OCI-LY1 (cell line): ENCODE measurements at regions not wholly inside any gene's neighbourhood (a gene's known extent, or its start where the extent isn't known, plus 50 kb on each side); places are given as distances from the start of the nearest gene placed in this dataset.

Source experiments
- H2AFZ ChIP-seq: fragments of 200-600 bp; sonication (generic), shearing (Covaris generic); 2 replicates; pipeline ENCODE4 v1.6.0; 2014; ENCODE audit warnings: antibody characterized with exemption, mild to moderate bottlenecking, low read length
- H3F3A ChIP-seq: fragments of 200-600 bp; sonication (generic), shearing (Covaris generic); 2 replicates; pipeline ENCODE4 v1.6.0; 2014; ENCODE audit warnings: mild to moderate bottlenecking, antibody characterized with exemption, low read length, moderate library complexity; ENCODE audit not compliant: insufficient read depth
- H3K27ac ChIP-seq: fragments of 200-600 bp; sonication (generic); 2 replicates; pipeline ENCODE4 v1.5.1; 2014; ENCODE audit warnings: low read length, mixed run types, mild to moderate bottlenecking, low read depth; ENCODE audit not compliant: poor library complexity, severe bottlenecking
- H3K27me3 ChIP-seq: fragments of 200-600 bp; sonication (generic); 2 replicates; pipeline ENCODE4 v1.6.0; 2014; ENCODE audit warnings: antibody characterized with exemption, mild to moderate bottlenecking, low read length, moderate library complexity; ENCODE audit not compliant: insufficient read depth
- H3K36me3 ChIP-seq: fragments of 200-600 bp; sonication (generic); 2 replicates; pipeline ENCODE4 v1.6.1; 2014; ENCODE audit warnings: mild to moderate bottlenecking, antibody characterized with exemption, low read length, moderate library complexity, mixed read lengths; ENCODE audit not compliant: insufficient read depth
- H3K4me1 ChIP-seq: fragments of 200-600 bp; sonication (generic); 2 replicates; pipeline ENCODE4 v1.5.1; 2014; ENCODE audit warnings: mild to moderate bottlenecking, low read length, moderate library complexity; ENCODE audit not compliant: insufficient read depth, severe bottlenecking
- H3K4me2 ChIP-seq: fragments of 200-600 bp; sonication (generic), shearing (Covaris generic); 2 replicates; pipeline ENCODE4 v1.6.1; 2014; ENCODE audit warnings: low read length
- H3K4me3 ChIP-seq: fragments of 200-600 bp; sonication (generic); 2 replicates; pipeline ENCODE4 v1.5.1; 2014; ENCODE audit warnings: low read length, low read depth, mild to moderate bottlenecking, mixed read lengths; ENCODE audit not compliant: poor library complexity, severe bottlenecking
- H3K79me2 ChIP-seq: fragments of 200-600 bp; shearing (Covaris generic); 2 replicates; pipeline ENCODE4 v1.6.1; 2016; ENCODE audit warnings: mixed run types, low read length, mixed read lengths; ENCODE audit not compliant: insufficient read depth
- H3K9ac ChIP-seq: fragments of 200-600 bp; sonication (generic), shearing (Covaris generic); 2 replicates; pipeline ENCODE4 v1.6.1; 2014; ENCODE audit warnings: mild to moderate bottlenecking, low read length, mixed read lengths
- H3K9me2 ChIP-seq: fragments of 200-600 bp; sonication (generic), shearing (Covaris generic); 2 replicates; pipeline ENCODE4 v1.6.1; 2014; ENCODE audit warnings: low read depth, mild to moderate bottlenecking, low read length, mixed read lengths
- H3K9me3 ChIP-seq: fragments of 200-600 bp; shearing (Covaris generic); 2 replicates; pipeline ENCODE4 v1.6.1; 2014; ENCODE audit warnings: low read length, mixed read lengths
- H4K20me1 ChIP-seq: fragments of 200-600 bp; sonication (generic), shearing (Covaris generic); 2 replicates; pipeline ENCODE4 v1.6.0; 2016; ENCODE audit warnings: mild to moderate bottlenecking, low read length; ENCODE audit not compliant: insufficient read depth
- CTCF ChIP-seq: fragments of 200-600 bp; sonication (generic), shearing (Covaris generic); IDR thresholded peaks from 2 replicates; pipeline ENCODE4 v1.5.1; 2017; ENCODE audit warnings: mild to moderate bottlenecking, antibody characterized with exemption, low read length, moderate library complexity, mixed read lengths
- EZH2 ChIP-seq: fragments of 200-600 bp; sonication (generic), shearing (Covaris generic); IDR thresholded peaks from 2 replicates; pipeline ENCODE4 v1.8.0; 2017; ENCODE audit warnings: borderline replicate concordance, mixed run types, mild to moderate bottlenecking, antibody characterized with exemption, low read length, moderate library complexity, mixed read lengths

DNA sequence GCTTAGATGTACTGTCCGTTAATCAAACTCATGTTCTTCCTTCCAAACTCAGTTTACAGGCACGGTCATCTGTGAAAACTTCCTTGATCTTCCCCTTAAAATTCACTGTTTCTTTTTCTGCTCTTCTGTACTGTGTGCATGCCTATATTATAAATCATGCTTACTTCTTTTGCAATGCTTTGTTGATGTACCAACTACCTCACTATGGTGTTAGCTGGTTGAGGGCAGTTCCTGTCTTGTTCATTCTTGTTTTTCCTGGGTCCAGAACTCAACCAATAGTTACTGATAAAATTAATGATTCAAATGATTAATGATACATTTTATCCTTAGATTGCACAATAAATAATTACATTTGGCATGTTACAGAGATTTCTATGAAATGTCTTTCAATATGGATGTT is 163.8 kb downstream of the CHRM3 start:
- Histone ChIP-seq H3K9me2 (no peaks in the 10 kb centered on the region), H3K27ac (no peak overlapping the region)
- TF ChIP-seq EZH2 (no peak), CTCF (no peak)

DNA sequence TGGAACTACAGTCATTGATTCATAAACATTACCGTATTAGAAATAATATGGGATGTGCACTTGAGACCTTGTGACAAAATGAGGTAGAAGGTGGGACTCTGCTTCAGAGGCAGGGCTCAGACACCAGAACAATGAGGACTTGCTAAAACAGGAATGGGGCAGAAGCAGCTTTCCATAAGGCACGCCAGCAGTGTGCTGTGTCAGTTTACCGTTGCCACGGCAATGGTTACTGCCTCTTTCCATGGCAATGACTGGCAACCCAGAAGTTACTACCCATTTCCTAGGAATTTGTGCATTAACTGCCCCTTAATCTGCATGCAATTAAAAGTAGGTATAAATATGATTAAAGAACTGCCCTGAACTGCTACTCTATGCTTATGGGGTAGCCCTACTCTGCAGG is 169.0 kb downstream of the CHRM3 start:
- H3K4me1 ChIP-seq = no peaks in the 10 kb centered on the region
- no peaks in the 10 kb centered on the region for H3K36me3 ChIP-seq
- TF ChIP-seq CTCF (no peak), EZH2 (no peak)
- H3K9ac ChIP-seq = no peak overlapping the region
- H3K9me2 ChIP-seq = no peaks in the 10 kb centered on the region
- no peaks in the 10 kb centered on the region for H3K9me3 ChIP-seq
- H3K27ac ChIP-seq = no peak overlapping the region
- H2AFZ ChIP-seq = no peak overlapping the region
- no peaks in the 10 kb centered on the region for H4K20me1 ChIP-seq
- no peak overlapping the region for H3K4me2 ChIP-seq
- no peaks in the 10 kb centered on the region for H3K79me2 ChIP-seq
- no peaks in the 10 kb centered on the region for H3F3A ChIP-seq
- no peaks in the 10 kb centered on the region for H3K27me3 ChIP-seq
- H3K4me3 ChIP-seq = no peak overlapping the region

More for the DNA sequence above, 163.8 kb downstream of the CHRM3 start:
- no peak overlapping the region for H2AFZ ChIP-seq
- H3K9ac ChIP-seq = no peak overlapping the region
- H3K4me3 ChIP-seq = no peak overlapping the region
- H3K9me3 ChIP-seq = no peaks in the 10 kb centered on the region
- H3F3A ChIP-seq = no peaks in the 10 kb centered on the region
- H3K4me2 ChIP-seq = no peak overlapping the region
- no peaks in the 10 kb centered on the region for H3K27me3 ChIP-seq
- H4K20me1 ChIP-seq = no peaks in the 10 kb centered on the region
- H3K79me2 ChIP-seq = no peaks in the 10 kb centered on the region
- H3K4me1 ChIP-seq = no peaks in the 10 kb centered on the region
- H3K36me3 ChIP-seq = no peaks in the 10 kb centered on the region

DNA sequence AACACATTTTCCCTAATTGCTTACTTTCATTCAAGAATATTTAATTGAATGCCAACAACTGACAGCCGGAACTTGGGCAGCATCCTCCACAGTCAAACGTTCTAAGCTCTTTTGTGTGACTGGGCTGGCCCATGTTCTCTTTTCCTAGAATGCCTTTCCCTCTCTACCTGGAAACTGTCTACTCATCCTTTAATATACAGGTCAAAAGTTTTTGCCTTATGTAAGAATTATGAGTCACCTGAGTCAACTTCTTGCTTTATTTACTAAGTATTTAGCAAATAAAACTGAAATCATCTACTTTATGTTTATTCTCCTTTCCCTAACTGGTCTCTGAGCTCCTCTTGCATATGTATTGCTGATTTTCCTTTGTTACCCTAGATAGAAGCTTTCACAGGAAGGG is 172.2 kb downstream of the CHRM3 start:
- Histone ChIP-seq H3K27ac (no peak overlapping the region), H2AFZ (no peak overlapping the region), H3K36me3 (no peaks in the 10 kb centered on the region), H3K9me3 (no peaks in the 10 kb centered on the region), H3K27me3 (no peaks in the 10 kb centered on the region), H3K4me1 (no peaks in the 10 kb centered on the region), H3K9ac (no peak overlapping the region), H3K9me2 (no peaks in the 10 kb centered on the region), H3F3A (no peaks in the 10 kb centered on the region), H3K79me2 (no peaks in the 10 kb centered on the region), H3K4me2 (no peak overlapping the region), H4K20me1 (no peaks in the 10 kb centered on the region), H3K4me3 (no peak overlapping the region)
- TF ChIP-seq CTCF = no peak
- TF ChIP-seq EZH2 = no peak
